HUDEP-2 (cell line): ENCODE measurements at regions not wholly inside any gene's neighbourhood (a gene's known extent, or its start where the extent isn't known, plus 50 kb on each side); places are given as distances from the start of the nearest gene placed in this dataset.

ENCODE experiments used
- DNase-seq, 76 experiments: peaks; one replicate each; lab custom pipeline; 2025; ENCODE audit not compliant: unreplicated experiment in 76 of 76; lab: John Stamatoyannopoulos, UW

DNA sequence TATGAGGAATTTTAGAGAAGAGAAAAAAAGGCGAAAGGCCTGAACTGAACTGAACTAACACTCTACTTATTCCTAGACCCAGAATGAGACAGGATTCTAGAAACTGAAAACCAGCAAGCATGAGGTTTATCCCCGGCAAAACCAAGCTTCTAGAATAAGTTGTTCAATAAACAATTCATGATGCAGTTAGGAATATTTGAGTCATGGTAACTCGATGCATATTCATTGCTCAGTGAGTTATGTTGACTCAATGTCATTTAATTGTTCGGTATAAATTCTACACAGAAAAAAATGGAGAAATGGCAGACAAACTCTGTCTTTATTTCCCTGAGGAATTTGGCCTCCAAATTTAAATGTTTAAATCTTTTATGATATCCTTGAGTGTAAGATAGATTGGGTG lies 321.5 kb downstream of the SATB2 start:
- DNase-seq: no peak

DNA sequence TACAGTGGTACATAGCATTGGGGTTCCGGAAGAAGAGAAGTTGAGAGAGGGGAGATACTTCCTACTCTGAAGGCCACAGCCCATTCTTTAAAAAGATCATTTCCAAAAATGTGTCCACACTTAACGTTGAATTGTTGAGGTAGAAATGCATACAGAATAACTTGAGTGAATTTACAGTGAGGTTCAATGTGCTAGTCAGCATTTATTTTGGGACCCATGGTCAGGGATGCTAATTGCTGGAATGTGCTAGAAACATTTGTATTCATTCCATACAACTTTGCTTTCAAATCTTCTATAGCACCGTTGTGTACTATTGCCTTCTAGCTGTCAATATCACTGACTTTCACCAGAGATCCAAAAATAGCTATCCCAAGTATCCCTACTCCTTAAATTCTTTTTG lies 325.9 kb downstream of the SATB2 start:
- DNase-seq: no peak

DNA sequence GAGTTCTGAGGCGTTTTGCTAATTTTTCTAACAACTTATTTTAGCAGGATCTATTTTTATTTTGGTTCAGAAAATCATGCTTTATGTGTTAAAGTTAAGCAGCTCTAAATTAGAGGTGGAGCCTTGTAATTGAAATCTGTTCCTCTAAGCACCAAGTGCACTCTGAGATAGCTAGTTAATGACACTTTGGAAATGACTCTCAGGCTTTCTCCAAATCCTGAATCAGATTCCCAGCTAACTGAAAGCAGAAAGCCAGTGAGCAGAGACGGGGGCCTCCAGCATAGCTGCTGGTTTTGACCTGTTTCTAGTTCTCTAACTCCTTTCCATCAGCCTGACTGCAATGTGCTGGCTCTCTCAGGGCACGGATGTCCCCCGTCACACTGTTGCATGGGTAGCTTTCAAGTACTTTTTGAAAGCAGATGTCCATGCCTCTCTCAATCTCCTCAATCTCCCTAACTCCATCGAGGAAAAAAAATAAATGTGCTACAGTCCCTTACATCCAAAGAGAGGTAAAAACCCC lies 326.5 kb downstream of the SATB2 start:
- no peak for DNase-seq

DNA sequence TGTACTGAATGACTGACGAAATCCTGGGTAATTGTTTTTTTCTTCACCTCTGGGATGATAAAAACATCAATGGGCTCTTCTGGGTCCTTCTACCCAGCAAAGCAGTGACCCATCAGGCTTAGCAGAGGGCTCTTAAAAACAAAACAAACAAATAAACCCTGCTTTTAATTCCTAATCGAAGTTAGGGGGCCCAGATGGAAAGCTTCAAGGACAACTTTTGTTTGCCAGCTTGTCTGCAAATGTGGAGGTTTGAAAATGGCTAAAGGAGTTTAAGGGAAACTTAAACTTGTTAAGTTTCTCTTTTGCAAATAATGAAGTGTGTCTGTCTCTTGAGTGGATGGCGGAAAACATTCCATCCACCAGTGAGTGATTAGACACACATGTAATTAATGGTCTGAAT lies 327.2 kb downstream of the SATB2 start:
- no peak for DNase-seq

DNA sequence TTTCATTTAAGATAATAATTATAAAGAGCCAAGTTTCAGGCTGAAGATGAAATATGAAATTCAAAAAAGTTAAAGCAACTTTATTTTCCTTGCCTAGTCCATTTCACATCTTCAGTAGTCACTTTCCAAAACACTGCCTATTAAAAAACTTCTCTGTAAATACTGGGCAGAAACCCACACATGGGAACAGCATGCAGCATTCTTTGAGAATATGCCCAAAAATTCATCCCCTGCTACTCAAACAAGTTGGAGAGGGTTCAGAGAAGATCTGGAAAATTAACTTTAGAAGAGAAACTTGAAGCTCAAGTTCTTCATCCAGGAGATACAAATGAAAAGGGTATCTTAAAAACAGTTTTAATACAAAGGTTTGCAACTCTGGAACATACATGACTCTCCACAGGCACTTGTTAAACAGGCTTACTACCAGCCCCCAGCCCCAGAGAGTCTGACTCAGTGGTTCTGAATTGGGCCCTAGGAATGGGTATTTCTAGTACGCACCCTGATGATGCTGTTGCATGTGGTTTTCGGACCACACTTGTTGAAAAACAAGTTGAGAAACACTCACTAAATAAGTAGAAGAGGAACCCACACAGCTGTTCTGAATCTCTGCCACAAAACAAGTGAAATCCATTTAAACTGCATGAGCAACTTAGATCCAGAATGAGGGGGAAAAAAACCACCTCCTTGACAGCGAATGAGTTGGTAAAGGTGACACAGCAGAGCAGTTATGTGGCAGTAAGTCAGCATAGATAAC lies 329.1 kb downstream of the SATB2 start:
- no peak for DNase-seq

GRCh38 chr2:199119796-199120195 lies 337.9 kb downstream of the SATB2 start:
- no peak for DNase-seq

DNA sequence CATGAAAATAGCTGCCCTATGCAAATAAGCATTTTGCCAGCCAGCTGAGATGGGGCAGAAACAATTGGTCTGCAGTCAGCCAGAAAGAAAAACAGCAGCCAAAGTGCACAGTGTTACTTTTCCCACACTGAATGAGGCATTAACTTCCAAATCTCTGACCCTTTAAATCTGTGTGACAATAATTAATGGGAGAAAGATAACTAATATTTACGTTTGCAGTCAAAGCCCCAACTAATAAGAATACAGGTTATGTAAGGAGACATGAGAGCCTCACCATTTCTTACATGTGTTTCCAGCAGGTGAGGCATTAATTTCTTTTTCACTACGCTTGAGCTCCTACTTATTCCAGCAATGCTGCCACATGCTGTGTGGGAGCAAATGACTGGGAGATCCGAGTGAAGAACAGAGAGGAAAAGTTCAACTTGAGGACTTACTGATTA lies 339.0 kb downstream of the SATB2 start:
- no peak for DNase-seq

GRCh38 chr2:199115169-199115568 lies 342.6 kb downstream of the SATB2 start:
- no peak for DNase-seq

- DNase-seq: no peak
These were observed 344.6 kb downstream of the SATB2 start for GRCh38 chr2:199113111-199113510.

- no peak for DNase-seq
These were observed 346.3 kb downstream of the SATB2 start for GRCh38 chr2:199111458-199111857.

DNA sequence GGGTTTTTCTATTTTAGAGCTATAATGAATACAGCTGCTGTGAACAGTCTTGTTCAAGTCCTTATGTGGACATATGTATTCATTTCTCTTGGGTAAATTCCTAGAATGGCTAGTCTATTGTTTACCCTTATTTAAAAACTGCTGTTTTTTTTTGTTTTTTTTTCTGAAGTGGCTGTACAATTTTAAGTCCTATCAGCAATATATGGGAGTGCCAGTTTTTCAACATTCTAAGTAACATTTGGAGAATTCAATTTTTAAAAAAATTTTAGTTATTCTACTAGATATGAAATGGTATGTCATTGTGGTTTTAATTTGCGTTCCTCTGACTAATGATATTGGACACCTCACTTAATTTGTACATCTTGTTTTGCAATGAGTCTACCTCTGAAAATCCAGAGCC lies 349.7 kb downstream of the SATB2 start:
- no peak for DNase-seq

- DNase-seq: no peak
These were observed 351.9 kb downstream of the SATB2 start for GRCh38 chr2:199105826-199106225.

DNA sequence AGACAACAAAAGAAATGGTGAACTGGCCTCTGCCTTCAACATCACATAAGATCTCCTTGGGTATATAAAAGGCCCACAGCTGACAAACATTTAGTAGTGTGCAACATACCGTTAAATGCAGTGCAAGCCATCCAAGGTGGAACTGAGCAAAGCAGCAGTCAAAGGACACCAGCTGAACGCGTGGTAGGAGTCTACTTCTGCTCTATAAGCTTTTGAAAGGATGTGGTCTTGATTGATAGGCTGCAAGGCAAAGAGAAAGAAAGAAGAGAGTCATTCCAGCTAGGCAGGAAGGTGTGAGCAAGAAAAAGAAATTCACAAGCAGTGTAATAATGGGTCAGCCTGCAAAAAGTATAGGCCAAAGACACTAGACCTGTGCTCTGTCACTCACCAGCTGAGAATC lies 356.3 kb downstream of the SATB2 start:
- no peak for DNase-seq

DNA sequence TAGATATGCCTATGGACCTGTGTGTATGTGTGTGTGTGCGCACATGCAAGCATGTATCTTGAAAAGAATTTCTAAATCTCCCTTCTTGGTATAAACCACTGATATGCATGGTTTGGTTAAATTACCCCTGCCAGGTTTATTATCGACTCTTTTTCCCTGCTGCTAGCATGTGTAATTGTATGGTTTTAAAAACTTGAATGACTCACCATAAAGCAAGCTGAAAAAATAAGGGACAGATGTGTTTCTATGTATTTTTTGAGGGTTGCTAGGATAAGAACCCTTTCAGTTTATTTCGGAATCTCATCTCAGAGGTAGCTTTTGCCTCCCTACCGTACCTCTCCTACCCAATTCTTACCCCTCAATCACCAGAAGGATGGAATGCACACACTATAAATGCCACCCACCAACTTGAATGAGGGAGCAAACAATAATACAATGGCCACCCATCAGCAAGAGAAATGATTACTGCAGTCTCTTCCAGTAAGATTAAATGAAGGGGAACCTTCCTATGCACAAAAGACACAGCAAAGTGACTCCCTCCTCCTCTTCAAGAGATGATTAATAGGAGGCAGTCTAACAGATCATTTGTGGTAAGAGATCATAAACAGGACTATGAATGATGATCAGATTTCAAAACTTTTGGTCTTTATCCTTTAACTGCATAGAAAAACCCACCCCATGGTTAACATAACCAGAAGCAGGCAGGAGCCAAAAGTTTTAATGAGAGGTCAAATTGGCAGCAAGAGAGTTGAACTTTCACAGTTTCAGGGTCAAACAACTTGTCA lies 357.2 kb downstream of the SATB2 start:
- DNase-seq: no peak

DNA sequence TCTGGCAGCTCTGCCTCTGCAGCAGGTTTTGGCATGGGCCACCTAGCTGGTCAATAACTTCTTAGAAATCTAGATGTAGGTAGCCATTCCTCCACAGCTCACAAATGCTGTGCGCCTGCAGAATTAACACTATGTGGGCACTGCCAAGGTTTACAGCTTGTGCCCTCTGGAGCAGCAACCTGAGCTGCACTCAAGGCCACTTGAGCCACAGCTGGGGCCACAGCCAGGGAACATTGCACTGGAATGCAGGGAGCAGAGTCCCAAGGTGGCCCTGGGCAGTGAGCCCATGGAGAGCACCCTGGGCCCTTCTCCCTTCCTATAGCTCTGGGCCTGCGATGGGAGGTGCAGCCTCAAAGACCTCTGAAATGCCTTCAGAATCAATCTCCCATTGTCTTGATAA lies 365.3 kb downstream of the SATB2 start:
- DNase-seq: no peak

- no peak for DNase-seq
These were observed 372.5 kb downstream of the SATB2 start for GRCh38 chr2:199085261-199085660.

DNA sequence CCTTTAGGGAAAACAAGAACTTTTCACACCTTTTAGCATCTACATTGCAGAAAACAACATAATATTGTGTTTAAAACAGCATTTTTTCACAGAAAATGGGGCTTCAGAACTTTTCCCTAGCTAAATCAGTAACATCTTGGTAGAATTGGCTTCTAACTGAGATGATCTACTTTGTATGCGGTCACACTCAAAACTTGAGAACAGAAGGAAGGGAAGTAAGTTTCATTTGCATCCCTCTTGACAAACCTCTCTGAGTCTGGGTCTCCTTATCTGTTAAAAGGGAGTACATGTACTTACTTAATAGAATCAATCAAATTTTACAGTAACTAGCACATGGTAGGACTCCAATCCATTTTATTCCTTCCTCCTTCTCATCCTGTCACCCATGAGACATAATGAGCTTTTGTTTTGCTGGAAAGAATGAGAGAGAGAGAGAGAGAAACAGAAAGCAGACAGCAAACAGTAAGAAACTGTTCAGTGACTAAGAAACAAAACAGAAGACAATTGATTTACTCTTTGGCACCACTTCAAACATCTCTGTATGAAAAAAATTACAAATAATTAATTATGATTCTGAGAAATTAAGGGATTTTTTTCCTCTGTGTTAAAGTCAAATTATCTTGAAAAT lies 387.3 kb downstream of the SATB2 start:
- DNase-seq: no peak

DNA sequence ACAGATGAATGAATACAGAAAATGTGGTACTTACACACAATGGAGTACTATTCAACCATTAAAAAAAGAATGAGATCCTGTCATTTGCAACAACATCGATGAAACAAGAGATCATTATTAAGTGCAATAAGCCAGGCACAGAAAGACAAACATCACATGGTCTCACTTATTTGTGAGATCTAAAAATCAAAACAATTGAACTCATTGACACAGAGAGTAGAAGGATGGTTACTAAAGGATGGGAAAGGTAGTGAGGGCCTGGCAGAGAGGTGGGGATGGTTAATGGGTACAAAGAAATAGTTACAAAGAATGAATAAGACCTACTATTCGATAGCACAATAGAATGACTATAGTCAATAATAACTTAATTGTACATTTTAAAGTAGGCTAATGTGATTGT lies 393.5 kb downstream of the SATB2 start:
- no peak for DNase-seq

- DNase-seq: no peak
These were observed 399.8 kb downstream of the SATB2 start for GRCh38 chr2:199057936-199058335.

- DNase-seq: no peak
These were observed 402.4 kb downstream of the SATB2 start for GRCh38 chr2:199055336-199055735.

DNA sequence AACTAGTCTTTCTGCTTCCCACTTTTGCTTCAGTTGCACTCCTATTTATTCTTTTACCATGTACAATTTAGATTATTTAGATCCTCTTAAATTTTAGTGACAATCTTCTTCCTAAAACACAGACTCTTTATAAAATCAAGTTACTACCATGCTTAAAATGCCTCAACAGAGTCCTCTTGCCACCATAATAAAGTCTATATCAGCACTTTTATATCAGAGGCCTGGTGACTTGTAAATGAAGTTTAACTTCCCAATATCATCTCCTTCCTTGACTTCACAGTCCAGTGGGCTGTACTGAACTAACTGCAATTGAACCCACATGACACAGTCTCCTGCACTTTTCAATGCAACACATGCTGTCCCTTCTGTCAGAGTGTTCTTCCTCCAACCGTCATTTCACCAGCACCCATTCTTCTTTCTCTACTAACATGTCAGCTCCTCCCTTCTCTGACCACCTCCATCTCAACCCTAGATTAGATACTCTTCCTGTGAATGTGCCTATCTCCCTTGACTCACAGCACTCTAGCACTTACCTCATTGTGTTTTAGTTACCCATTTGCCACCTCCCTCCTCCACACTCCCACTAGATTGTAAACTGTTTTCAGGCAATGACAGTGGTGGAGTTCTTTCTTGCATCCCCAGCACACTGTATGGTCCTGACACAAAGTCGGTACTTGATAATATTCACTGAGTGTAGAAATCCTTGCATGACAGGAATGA lies 414.9 kb downstream of the SATB2 start:
- DNase-seq: no peak
